ENCODE measurements at regions not wholly inside any gene's neighbourhood (a gene's known extent, or its start where the extent isn't known, plus 50 kb on each side); places are given as distances from the start of the nearest gene placed in this dataset.

DNA sequence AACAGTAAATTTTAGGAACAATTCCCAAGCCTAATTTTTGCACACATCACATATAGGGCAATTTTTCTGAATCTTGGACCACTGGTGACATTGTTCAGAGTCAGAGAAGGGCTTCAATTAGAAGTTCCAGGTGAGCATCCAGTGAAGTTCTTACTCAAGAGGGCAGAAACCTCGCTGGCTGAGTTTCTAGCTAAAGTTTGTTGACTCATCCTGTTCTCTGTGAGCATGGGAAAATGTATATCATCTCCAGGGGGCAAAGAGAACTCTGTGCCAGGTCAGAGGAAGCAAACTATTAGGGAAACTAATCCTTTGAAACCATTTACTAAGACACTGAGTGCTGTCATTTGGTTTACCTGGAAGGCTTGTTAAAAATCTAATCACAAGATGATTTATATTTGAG, 695.6 kb upstream of the IGFBP3 start:
- H3K23ac ChIP-seq (ENCODE audit: insufficient read length), result no peak overlapping the region
- H3K4me2 ChIP-seq (ENCODE audit: insufficient read depth in 1 of 2, low read depth in 2 of 2, low read length in 2 of 2), result no peak overlapping the region
- H3K56ac ChIP-seq (replicated peaks; ENCODE audit: insufficient read length, low read depth, low read length), result no peak overlapping the region
- DNase-seq (ENCODE audit: low read depth in 1 of 2, low spot score in 2 of 2) (no peak), FAIRE-seq (no peak)
- no peak overlapping the region for H4K5ac ChIP-seq (ENCODE audit: insufficient read length, low read depth, low read length)
- 0 out of 2 replicates have a peak overlapping the region, but pooled peaks have one; percentile 10 for H2AFZ ChIP-seq (ENCODE audit: low read length)
- H2BK15ac ChIP-seq (ENCODE audit: low read length), result no peak overlapping the region
- H3K18ac ChIP-seq (ENCODE audit: extremely low read depth, low read length), result no peak overlapping the region
- H2BK5ac ChIP-seq (ENCODE audit: low read depth, low read length), result no peak overlapping the region
- H3K27me3 ChIP-seq (replicated peaks in 1 of 4; ENCODE audit: control insufficient read depth in 3 of 4, extremely low read depth in 1 of 4, insufficient read depth in 3 of 4, low read length in 3 of 4), result no peaks in the 10 kb centered on the region
- H3K4ac ChIP-seq (replicated peaks; ENCODE audit: insufficient read length, low read depth, low read length), result no peak overlapping the region
- H3K14ac ChIP-seq (ENCODE audit: insufficient read length), result no peak overlapping the region
- TF ChIP-seq RFX5 (IDR thresholded peaks at IDR 0.05; ENCODE audit: borderline replicate concordance, low read depth, low read length), result no peak
- no peak for TF ChIP-seq BCL11A (IDR thresholded peaks at IDR 0.05; ENCODE audit: low read depth in 2 of 2, low read length in 2 of 2)
- H3K9ac ChIP-seq (replicated peaks in 1 of 4; ENCODE audit: extremely low read depth in 1 of 4, low read depth in 3 of 4, low read length in 3 of 4), result no peak overlapping the region
- H4K8ac ChIP-seq (ENCODE audit: extremely low read depth, insufficient read depth, low read length), result no peak overlapping the region
- H3K9me3 ChIP-seq (ENCODE audit: insufficient read depth in 2 of 2, low read depth in 1 of 2, low read length in 1 of 2), result no peaks in the 10 kb centered on the region
- CTCF ChIA-PET (ENCODE audit: partially characterized antibody), result no interaction called here
- no peak overlapping the region for H4K91ac ChIP-seq (replicated peaks; ENCODE audit: insufficient read length, low read length)
- no peak overlapping the region for H2AK5ac ChIP-seq (ENCODE audit: low read depth, low read length)
- no peaks in the 10 kb centered on the region for H3K4me1 ChIP-seq (replicated peaks in 1 of 4; ENCODE audit: control insufficient read depth in 3 of 4, insufficient read depth in 4 of 4, low read length in 3 of 4)
- H3K79me2 ChIP-seq (ENCODE audit: control insufficient read depth in 1 of 2, insufficient read depth in 2 of 2, low read length in 2 of 2), result no peaks in the 10 kb centered on the region
- H3K4me3 ChIP-seq (ENCODE audit: extremely low read depth in 1 of 4, insufficient read depth in 2 of 4, low read depth in 3 of 4, low read length in 4 of 4), result no peak overlapping the region
- H3K36me3 ChIP-seq (ENCODE audit: control insufficient read depth in 2 of 4, insufficient read depth in 4 of 4, low read length in 3 of 4), result no peaks in the 10 kb centered on the region
- no peak overlapping the region for H2BK20ac ChIP-seq (ENCODE audit: low read length)
- POLR2A ChIA-PET (ENCODE audit: partially characterized antibody), result no interaction called here
- WGBS, 2 experiments (ENCODE audit: extremely low coverage in 1 of 2, insufficient coverage in 1 of 2, insufficient read length in 1 of 2, insufficient replicate concordance in 2 of 2, low coverage in 1 of 2, low lambda C conversion rate in 2 of 2, missing lambda C conversion rate in 1 of 2), result 73% methylated on average over 1 of the region's 1 CpG; no CpG with 5 or more reads in 1 of the 2 experiments
- H2BK120ac ChIP-seq (replicated peaks; ENCODE audit: low read depth, low read length), result no peak overlapping the region
- no peaks in the 10 kb centered on the region for H3K79me1 ChIP-seq (ENCODE audit: low read depth, low read length)
- H2BK12ac ChIP-seq (ENCODE audit: low read depth, low read length), result no peak overlapping the region
- no peaks in the 10 kb centered on the region for H4K20me1 ChIP-seq (replicated peaks in 1 of 2; ENCODE audit: control insufficient read depth in 1 of 2, insufficient read depth in 2 of 2, low read length in 2 of 2)
- H3K27ac ChIP-seq (ENCODE audit: low read depth, low read length), result no peak overlapping the region
- no peaks in the 10 kb centered on the region for H3K23me2 ChIP-seq (ENCODE audit: low read depth, low read length)

All from H1 (cell line).